Gastroesophageal sphincter (tissue), 4 donors: ENCODE measurements at regions not wholly inside any gene's neighbourhood (a gene's known extent, or its start where the extent isn't known, plus 50 kb on each side); places are given as distances from the start of the nearest gene placed in this dataset.

ENCODE experiments used
- ATAC-seq: fragments of 150-250 bp; one replicate; pipeline ENCODE4 v1.9.1; 2016; ENCODE audit warnings: mild to moderate bottlenecking, moderate library complexity
- H3K27ac ChIP-seq, 4 donors: fragments of 200-600 bp; sonication (generic) in 3 of 4; 1 replicate in 3 of 4; 2 replicates in 1 of 4; pipeline ENCODE4 v1.5.1; 2016 to 2019
- H3K27me3 ChIP-seq: fragments of 200-600 bp; sonication (generic); one replicate; pipeline ENCODE4 v1.5.1; 2019
- H3K36me3 ChIP-seq, 2 donors: fragments of 200-600 bp; sonication (generic); one replicate each; pipeline ENCODE4 v1.5.1; 2019; ENCODE audit warnings: control low read depth in 1 of 2
- H3K4me1 ChIP-seq, 3 donors: fragments of 200-600 bp; sonication (generic); 1 replicate in 2 of 3; 2 replicates in 1 of 3; pipeline ENCODE4 v1.5.1; 2016 to 2019; ENCODE audit warnings: control low read depth in 2 of 3
- H3K4me3 ChIP-seq, 2 donors: fragments of 200-600 bp; sonication (generic); one replicate each; pipeline ENCODE4 v1.5.1; 2019; ENCODE audit warnings: mild to moderate bottlenecking in 1 of 2, moderate library complexity in 1 of 2
- H3K9me3 ChIP-seq, 3 donors: fragments of 200-600 bp; sonication (generic); one replicate each; pipeline ENCODE4 v1.5.1; 2017 to 2019; ENCODE audit warnings: control low read depth in 2 of 3
- EP300 ChIP-seq: sonication (generic); formaldehyde crosslinking; IDR thresholded peaks from one replicate; pipeline ENCODE4 v1.6.1; 2017; ENCODE audit warnings: antibody characterized with exemption, mild to moderate bottlenecking
- POLR2A ChIP-seq, 2 donors: fragments of 450-650 bp; IDR thresholded peaks; one replicate each; pipeline ENCODE4 v1.6.1; 2017; ENCODE audit warnings: antibody characterized with exemption in 2 of 2, mild to moderate bottlenecking in 2 of 2, moderate library complexity in 1 of 2
- POLR2AphosphoS5 ChIP-seq: sonication (generic); formaldehyde crosslinking; IDR thresholded peaks from one replicate; pipeline ENCODE4 v1.6.1; 2017; ENCODE audit warnings: antibody characterized with exemption
- WGBS, 2 donors: methylation state at CpG; one replicate each; pipeline ENCODE4 v1.1.5; 2018; ENCODE audit warnings: low coverage in 1 of 2; 5-methylcytosine and 5-hydroxymethylcytosine counted together
- TF ChIP-seq, protein P1 (sequence below), 4 experiments: fragments of 200-600 bp in 2 of 4; fragments of 450-650 bp in 2 of 4; sonication (generic) in 1 of 4; IDR thresholded peaks; one replicate each; pipeline ENCODE4 v1.5.1; 2017 to 2019; ENCODE audit warnings: antibody characterized with exemption in 4 of 4, mild to moderate bottlenecking in 2 of 4, moderate library complexity in 2 of 4

DNA sequence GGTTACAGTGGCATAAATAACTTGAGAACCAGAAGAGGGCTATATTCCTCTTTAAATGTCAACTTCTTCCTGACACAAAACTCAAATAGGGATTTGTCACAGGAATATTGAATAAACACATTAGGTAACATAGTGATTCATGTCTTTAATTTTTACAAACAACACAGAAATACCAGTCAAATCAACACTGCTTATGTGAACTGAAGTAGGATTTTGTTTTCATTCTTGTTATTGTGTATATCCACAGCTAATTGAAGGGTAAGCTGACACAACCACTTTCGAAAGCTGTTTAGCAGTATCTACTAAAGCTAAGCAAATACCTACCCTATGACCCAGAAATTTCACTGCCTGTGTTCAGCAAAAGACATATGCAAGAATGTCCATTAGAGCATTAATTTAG lies 120.4 kb upstream of the EOLA2 start:
- Histone ChIP-seq H3K9me3 (no peaks in the 10 kb centered on the region), H3K4me1 (peaks cover 0 to 7% (median 0%) of the 10 kb centered on the region in 3 donors), H3K36me3 (no peaks in the 10 kb centered on the region), H3K27me3 (no peaks in the 10 kb centered on the region), H3K27ac (no peak overlapping the region), H3K4me3 (no peak overlapping the region)
- no peak for TF ChIP-seq POLR2A (IDR thresholded peaks at IDR 0.05)
- no peak for TF ChIP-seq POLR2AphosphoS5
- TF ChIP-seq EP300, result no peak
- TF ChIP-seq, protein P1, sequence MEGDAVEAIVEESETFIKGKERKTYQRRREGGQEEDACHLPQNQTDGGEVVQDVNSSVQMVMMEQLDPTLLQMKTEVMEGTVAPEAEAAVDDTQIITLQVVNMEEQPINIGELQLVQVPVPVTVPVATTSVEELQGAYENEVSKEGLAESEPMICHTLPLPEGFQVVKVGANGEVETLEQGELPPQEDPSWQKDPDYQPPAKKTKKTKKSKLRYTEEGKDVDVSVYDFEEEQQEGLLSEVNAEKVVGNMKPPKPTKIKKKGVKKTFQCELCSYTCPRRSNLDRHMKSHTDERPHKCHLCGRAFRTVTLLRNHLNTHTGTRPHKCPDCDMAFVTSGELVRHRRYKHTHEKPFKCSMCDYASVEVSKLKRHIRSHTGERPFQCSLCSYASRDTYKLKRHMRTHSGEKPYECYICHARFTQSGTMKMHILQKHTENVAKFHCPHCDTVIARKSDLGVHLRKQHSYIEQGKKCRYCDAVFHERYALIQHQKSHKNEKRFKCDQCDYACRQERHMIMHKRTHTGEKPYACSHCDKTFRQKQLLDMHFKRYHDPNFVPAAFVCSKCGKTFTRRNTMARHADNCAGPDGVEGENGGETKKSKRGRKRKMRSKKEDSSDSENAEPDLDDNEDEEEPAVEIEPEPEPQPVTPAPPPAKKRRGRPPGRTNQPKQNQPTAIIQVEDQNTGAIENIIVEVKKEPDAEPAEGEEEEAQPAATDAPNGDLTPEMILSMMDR (IDR thresholded peaks at IDR 0.05), result no peak
- WGBS, 2 donors, result 89% methylated on average over 1 of the region's 1 CpG; no CpG with 5 or more reads in 1 of the 2 donors
- no peak for ATAC-seq

DNA sequence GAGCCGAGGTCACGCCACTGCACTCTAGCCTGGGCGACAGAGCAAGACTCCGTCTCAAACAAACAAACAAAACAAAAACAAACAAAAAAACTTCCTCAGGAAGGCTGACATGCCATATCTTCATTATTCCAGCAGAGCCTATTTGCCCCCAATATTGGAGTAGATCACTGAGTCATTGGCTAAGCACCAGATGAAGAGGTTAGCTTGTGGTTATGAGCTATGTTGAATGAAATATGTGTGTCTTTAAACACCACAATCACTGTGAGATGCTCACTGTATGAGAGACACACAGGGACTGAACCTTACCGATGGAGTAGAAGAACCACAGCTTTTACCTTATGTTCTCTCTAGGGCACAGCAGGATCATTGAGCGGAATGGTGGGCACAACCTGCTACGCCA lies 122.1 kb upstream of the EOLA2 start:
- TF ChIP-seq POLR2AphosphoS5, result no peak
- TF ChIP-seq EP300, result no peak
- no peak for TF ChIP-seq POLR2A (IDR thresholded peaks at IDR 0.05)
- TF ChIP-seq, protein P1 (IDR thresholded peaks at IDR 0.05), result no peak
- WGBS, 2 donors, result 94 to 100% methylated on average over 2 to 3 of the region's 7 CpGs
- Histone ChIP-seq H3K27me3 (no peaks in the 10 kb centered on the region), H3K4me3 (no peak overlapping the region), H3K27ac (no peak overlapping the region), H3K4me1 (peaks cover 0 to 7% (median 0%) of the 10 kb centered on the region in 3 donors), H3K9me3 (no peaks in the 10 kb centered on the region), H3K36me3 (no peaks in the 10 kb centered on the region)
- ATAC-seq, result no peak

DNA sequence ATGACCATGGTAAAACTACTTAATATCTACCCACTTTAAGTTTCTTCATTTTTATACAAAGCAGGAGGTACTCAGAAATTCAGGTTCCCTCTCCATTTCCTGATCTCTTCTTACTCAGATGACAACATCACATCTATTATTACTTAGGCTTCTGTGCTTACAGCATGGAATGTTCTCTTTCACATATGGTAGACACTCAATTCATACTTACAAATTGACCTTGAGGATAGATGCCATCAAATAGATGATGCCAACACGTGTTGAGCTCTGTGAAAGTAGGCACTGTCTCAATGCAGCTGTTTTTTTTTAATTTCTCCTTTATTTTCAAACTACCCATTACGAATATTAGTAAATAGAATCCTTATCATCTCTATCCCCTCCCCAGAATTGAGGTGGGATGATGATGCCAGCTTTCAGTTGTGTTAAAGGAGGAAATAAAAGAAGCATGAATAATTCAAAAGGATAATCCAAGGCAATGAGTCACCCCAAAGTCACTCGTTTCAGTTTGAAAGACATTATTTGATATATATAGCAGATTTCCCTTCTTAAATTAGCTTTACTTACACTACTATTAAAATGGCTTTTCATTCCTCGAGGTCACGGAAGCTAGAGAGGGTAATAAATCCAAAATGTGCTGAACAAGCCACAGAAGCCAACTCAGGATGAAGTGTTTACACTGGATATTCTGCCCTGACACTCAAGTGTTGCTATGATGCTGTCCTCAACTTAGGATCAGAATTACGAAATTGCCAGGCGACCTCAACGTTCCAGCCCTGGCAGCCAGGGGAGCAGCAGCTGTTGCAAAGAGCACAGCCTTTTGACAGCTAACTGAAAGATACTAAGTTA lies 124.2 kb upstream of the EOLA2 start:
- no peak overlapping the region for H3K4me3 ChIP-seq
- peak; percentile 74 for ATAC-seq
- no peaks in the 10 kb centered on the region for H3K36me3 ChIP-seq
- 27 to 47% methylated on average over 5 to 6 of the region's 8 CpGs for WGBS, 2 donors
- peaks cover 0 to 7% (median 0%) of the 10 kb centered on the region in 3 donors for H3K4me1 ChIP-seq
- TF ChIP-seq POLR2A (IDR thresholded peaks at IDR 0.05) (no peak), POLR2AphosphoS5 (peak; percentile 48)
- TF ChIP-seq, protein P1 (IDR thresholded peaks at IDR 0.05), result peak in 1 of 4 experiments; percentile 16
- no peaks in the 10 kb centered on the region for H3K9me3 ChIP-seq
- H3K27ac ChIP-seq, result no peak overlapping the region
- no peaks in the 10 kb centered on the region for H3K27me3 ChIP-seq

DNA sequence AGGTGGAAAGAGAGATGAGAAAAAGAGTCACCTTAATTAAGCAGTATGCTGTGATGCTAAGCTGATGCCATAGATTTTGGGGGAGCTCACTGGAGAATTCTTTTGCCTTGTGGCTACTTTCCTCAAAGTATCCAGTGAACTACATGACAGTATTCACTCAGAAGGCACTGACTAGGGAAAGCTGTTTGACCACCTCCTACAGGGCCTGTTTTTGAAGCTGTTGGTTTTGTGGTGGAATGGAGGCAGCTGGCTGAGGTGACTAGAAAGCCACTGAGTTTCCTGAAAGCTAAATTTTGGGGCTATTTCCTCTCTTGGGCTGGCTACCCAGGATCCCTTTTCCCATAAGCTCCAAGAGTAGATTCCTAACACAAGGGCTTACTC lies 124.8 kb upstream of the EOLA2 start:
- TF ChIP-seq POLR2AphosphoS5 (no peak), EP300 (no peak), POLR2A (IDR thresholded peaks at IDR 0.05) (no peak)
- TF ChIP-seq, protein P1 (IDR thresholded peaks at IDR 0.05), result no peak
- H3K27ac ChIP-seq, result no peak overlapping the region
- no peak for ATAC-seq

DNA sequence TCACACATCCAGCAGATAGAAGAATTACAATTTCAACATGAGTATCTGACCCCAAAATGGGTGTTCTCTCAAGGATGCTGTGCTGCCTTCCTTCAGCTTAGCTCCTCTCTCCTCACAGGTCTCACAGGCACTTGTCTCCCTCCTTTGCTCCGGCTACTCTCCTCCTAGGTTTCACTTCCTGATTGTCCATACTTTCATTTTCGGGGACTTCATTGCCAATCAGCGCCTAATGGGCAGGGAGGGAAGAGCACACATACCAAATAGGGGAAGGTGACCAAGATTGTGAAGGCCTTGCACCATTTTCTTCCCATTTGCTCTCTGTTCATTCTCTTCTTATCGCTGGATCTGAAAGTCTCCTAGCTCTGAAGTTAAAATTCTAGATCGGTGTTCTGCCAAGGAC lies 125.4 kb upstream of the EOLA2 start:
- H3K36me3 ChIP-seq, result no peaks in the 10 kb centered on the region
- H3K27ac ChIP-seq, result no peak overlapping the region
- no peaks in the 10 kb centered on the region for H3K27me3 ChIP-seq
- H3K4me1 ChIP-seq, result peaks cover 0 to 7% (median 0%) of the 10 kb centered on the region in 3 donors
- no peak overlapping the region for H3K4me3 ChIP-seq
- TF ChIP-seq, protein P1 (IDR thresholded peaks at IDR 0.05), result no peak
- TF ChIP-seq POLR2AphosphoS5, result no peak
- TF ChIP-seq EP300, result no peak
- no peak for TF ChIP-seq POLR2A (IDR thresholded peaks at IDR 0.05)
- H3K9me3 ChIP-seq, result no peaks in the 10 kb centered on the region
- ATAC-seq, result no peak
- WGBS, 2 donors, result 78 to 95% methylated on average over 4 of the region's 5 CpGs

More for the DNA sequence above, 124.8 kb upstream of the EOLA2 start:
- Histone ChIP-seq H3K4me3 (no peak overlapping the region), H3K4me1 (peaks cover 0 to 7% (median 0%) of the 10 kb centered on the region in 3 donors), H3K36me3 (no peaks in the 10 kb centered on the region), H3K9me3 (no peaks in the 10 kb centered on the region), H3K27me3 (no peaks in the 10 kb centered on the region)
